AG10803 (cell line): ENCODE measurements at regions not wholly inside any gene's neighbourhood (a gene's known extent, or its start where the extent isn't known, plus 50 kb on each side); places are given as distances from the start of the nearest gene placed in this dataset.
"Not testable (repeated sequence)": the region's sequence is repeated elsewhere in the genome, so short reads cannot be mapped to it uniquely, and the experiment has no call there.

ENCODE experiments used
- DNase-seq: peaks from one replicate; pipeline ENCODE4 v3.0.0; 2010; ENCODE audit warnings: low read depth
- H3K4me3 ChIP-seq: 2 replicates; pipeline ENCODE4 v1.5.1; 2011; ENCODE audit warnings: mild to moderate bottlenecking, low read length, control low read depth
- CTCF ChIP-seq: conservative IDR thresholded peaks from 2 replicates; pipeline ENCODE4 v1.5.1; 2011; ENCODE audit warnings: mild to moderate bottlenecking, low read length, control low read depth, inconsistent platforms

- no peak for TF ChIP-seq CTCF
- no peak overlapping the region for H3K4me3 ChIP-seq
- DNase-seq: no peak
Measured at GRCh38 chr14:98208211-98208611, 1063.8 kb downstream of the BCL11B start.

- no peak for DNase-seq
- H3K4me3 ChIP-seq: no peak overlapping the region
- TF ChIP-seq CTCF: no peak
Measured at GRCh38 chr14:98208943-98209342, 1063.1 kb downstream of the BCL11B start.

GRCh38 chr14:98210045-98210672, 1061.8 kb downstream of the BCL11B start:
- H3K4me3 ChIP-seq: no peak overlapping the region
- no peak for DNase-seq

GRCh38 chr14:98217530-98217929, 1054.5 kb downstream of the BCL11B start:
- no peak for TF ChIP-seq CTCF
- DNase-seq: no peak
- H3K4me3 ChIP-seq: no peak overlapping the region

More at GRCh38 chr14:98210045-98210672, 1061.8 kb downstream of the BCL11B start:
- no peak for TF ChIP-seq CTCF

GRCh38 chr14:98218218-98218617, 1053.8 kb downstream of the BCL11B start:
- DNase-seq: no peak
- no peak for TF ChIP-seq CTCF
- H3K4me3 ChIP-seq: no peak overlapping the region

GRCh38 chr14:98219638-98220037, 1052.4 kb downstream of the BCL11B start:
- H3K4me3 ChIP-seq: no peak overlapping the region
- DNase-seq: no peak
- TF ChIP-seq CTCF: no peak

GRCh38 chr14:98223106-98223505, 1048.9 kb downstream of the BCL11B start:
- no peak for DNase-seq
- no peak overlapping the region for H3K4me3 ChIP-seq
- no peak for TF ChIP-seq CTCF

GRCh38 chr14:98223710-98224109, 1048.3 kb downstream of the BCL11B start:
- DNase-seq, H3K4me3 ChIP-seq: not testable (repeated sequence)
